NCI-H345 (cell line): ENCODE measurements at regions not wholly inside any gene's neighbourhood (a gene's known extent, or its start where the extent isn't known, plus 50 kb on each side); places are given as distances from the start of the nearest gene placed in this dataset.

ENCODE experiments used
- DNase-seq: peaks from one replicate; lab custom pipeline; 2025; lab: John Stamatoyannopoulos, UW

- DNase-seq = no peak
Measured at GRCh38 chr9:31334837-31335528, 1049.5 kb upstream of the ACO1 start.

- DNase-seq = no peak
Measured at GRCh38 chr9:31335529-31336234, 1048.8 kb upstream of the ACO1 start.

GRCh38 chr9:31336386-31336785, 1048.1 kb upstream of the ACO1 start:
- no peak for DNase-seq

GRCh38 chr9:31336841-31337240, 1047.6 kb upstream of the ACO1 start:
- no peak for DNase-seq

GRCh38 chr9:31347082-31347617, 1037.3 kb upstream of the ACO1 start:
- DNase-seq = no peak

GRCh38 chr9:31355159-31355882, 1029.1 kb upstream of the ACO1 start:
- no peak for DNase-seq

- no peak for DNase-seq
Measured at GRCh38 chr9:31355965-31356364, 1028.5 kb upstream of the ACO1 start.

- no peak for DNase-seq
Measured at GRCh38 chr9:31359071-31359470, 1025.4 kb upstream of the ACO1 start.

GRCh38 chr9:31364171-31364570, 1020.3 kb upstream of the ACO1 start:
- no peak for DNase-seq

- DNase-seq = no peak
Measured at GRCh38 chr9:31372799-31373587, 1011.5 kb upstream of the ACO1 start.

- no peak for DNase-seq
Measured at GRCh38 chr9:31377358-31377757, 1007.1 kb upstream of the ACO1 start.

- no peak for DNase-seq
Measured at GRCh38 chr9:31388660-31389059, 995.8 kb upstream of the ACO1 start.

- DNase-seq = no peak
Measured at GRCh38 chr9:31389075-31389474, 995.4 kb upstream of the ACO1 start.

- peak; percentile 41 for DNase-seq
Measured at GRCh38 chr9:31390403-31391025, 993.9 kb upstream of the ACO1 start.

GRCh38 chr9:31393240-31393639, 991.2 kb upstream of the ACO1 start:
- DNase-seq = no peak

- DNase-seq = peak; percentile 23
Measured at GRCh38 chr9:31394015-31394473, 990.4 kb upstream of the ACO1 start.

- no peak for DNase-seq
Measured at GRCh38 chr9:31412081-31412480, 972.4 kb upstream of the ACO1 start.

GRCh38 chr9:31415164-31415563, 969.3 kb upstream of the ACO1 start:
- no peak for DNase-seq

GRCh38 chr9:31418419-31418818, 966.0 kb upstream of the ACO1 start:
- no peak for DNase-seq

- peak; percentile 8 for DNase-seq
Measured at GRCh38 chr9:31443630-31444457, 940.6 kb upstream of the ACO1 start.
